ENCODE measurements at regions not wholly inside any gene's neighbourhood (a gene's known extent, or its start where the extent isn't known, plus 50 kb on each side); places are given as distances from the start of the nearest gene placed in this dataset.

DNA sequence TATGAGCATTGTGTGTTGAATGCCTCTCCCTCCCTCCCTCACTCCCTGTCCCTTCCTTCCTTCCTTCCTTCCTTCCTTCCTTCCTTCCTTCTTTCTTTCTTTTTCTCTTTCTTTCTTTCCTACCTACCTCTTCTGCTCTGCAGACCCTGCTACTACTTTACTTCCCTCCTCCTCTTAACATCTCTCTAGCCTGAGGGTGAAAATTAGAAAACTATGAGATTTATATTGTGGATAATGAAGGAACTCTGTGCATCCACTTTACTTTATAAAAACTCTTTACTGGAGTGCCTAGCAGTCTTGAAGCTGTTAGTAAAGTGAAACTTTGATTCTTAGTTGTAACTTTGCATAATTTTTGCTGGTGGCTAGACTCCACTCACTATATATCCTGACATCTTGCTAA, 572.2 kb downstream of the RWDD3 start:
- ChIA-PET CTCF (no interaction called here), POLR2A (no interaction called here)
- Histone ChIP-seq H3K27me3 (ENCODE audit: control insufficient read depth, insufficient read depth, low read length) (no peaks in the 10 kb centered on the region), H3K4me3 (ENCODE audit: low read depth, low read length) (no peak overlapping the region), H3K36me3 (ENCODE audit: control insufficient read depth, insufficient read depth, low read length) (no peaks in the 10 kb centered on the region)
- DNase-seq (ENCODE audit: low read depth): no peak
- TF ChIP-seq, protein P1, sequence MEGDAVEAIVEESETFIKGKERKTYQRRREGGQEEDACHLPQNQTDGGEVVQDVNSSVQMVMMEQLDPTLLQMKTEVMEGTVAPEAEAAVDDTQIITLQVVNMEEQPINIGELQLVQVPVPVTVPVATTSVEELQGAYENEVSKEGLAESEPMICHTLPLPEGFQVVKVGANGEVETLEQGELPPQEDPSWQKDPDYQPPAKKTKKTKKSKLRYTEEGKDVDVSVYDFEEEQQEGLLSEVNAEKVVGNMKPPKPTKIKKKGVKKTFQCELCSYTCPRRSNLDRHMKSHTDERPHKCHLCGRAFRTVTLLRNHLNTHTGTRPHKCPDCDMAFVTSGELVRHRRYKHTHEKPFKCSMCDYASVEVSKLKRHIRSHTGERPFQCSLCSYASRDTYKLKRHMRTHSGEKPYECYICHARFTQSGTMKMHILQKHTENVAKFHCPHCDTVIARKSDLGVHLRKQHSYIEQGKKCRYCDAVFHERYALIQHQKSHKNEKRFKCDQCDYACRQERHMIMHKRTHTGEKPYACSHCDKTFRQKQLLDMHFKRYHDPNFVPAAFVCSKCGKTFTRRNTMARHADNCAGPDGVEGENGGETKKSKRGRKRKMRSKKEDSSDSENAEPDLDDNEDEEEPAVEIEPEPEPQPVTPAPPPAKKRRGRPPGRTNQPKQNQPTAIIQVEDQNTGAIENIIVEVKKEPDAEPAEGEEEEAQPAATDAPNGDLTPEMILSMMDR (IDR thresholded peaks at IDR 0.05; ENCODE audit: insufficient read depth, low read depth, low read length): no peak

DNA sequence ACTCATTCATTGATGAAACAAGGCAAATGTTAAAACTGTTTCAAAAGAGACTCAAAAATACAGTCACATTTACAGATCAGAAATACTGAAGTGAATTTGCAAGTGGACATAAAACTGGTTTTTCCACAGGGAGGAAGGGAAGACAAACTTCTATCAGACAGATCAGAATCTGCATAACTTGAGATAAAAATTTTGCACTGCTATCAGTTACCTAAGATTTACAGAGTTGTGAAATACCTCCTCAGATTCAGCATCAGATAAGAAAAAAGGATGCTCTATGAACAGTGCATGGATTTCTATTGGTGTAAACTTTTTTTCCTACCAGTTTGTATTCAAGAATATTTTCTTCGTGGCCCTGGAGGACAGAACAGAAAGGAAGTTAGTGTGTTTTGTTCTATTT, 575.4 kb downstream of the RWDD3 start:
- H3K4me3 ChIP-seq (ENCODE audit: low read depth, low read length): no peak overlapping the region
- ChIA-PET CTCF (no interaction called here), POLR2A (no interaction called here)
- no peaks in the 10 kb centered on the region for H3K36me3 ChIP-seq (ENCODE audit: control insufficient read depth, insufficient read depth, low read length)
- DNase-seq (ENCODE audit: low read depth): no peak
- no peaks in the 10 kb centered on the region for H3K27me3 ChIP-seq (ENCODE audit: control insufficient read depth, insufficient read depth, low read length)
- TF ChIP-seq, protein P1 (IDR thresholded peaks at IDR 0.05; ENCODE audit: insufficient read depth, low read depth, low read length): no peak

DNA sequence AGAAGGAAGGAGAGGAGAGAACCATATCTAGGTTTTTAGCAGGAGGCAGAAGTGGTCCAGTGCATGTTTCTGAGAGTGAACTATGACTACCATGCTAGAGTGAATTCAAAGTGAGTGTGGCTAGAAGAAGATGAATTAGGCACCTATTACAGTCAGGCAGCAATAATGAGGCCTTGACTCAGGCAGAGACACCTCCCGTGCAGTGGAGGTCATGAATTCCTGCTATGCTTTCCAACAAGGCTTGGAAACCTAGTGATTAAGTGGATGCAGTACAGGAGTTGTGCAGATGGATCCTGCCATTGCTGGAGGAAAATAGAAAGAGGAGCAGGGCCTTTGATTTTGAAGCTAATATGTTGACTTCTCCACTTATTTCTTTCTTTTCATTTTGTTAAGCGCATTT, 581.5 kb downstream of the RWDD3 start:
- no peaks in the 10 kb centered on the region for H3K27me3 ChIP-seq (ENCODE audit: control insufficient read depth, insufficient read depth, low read length)
- DNase-seq (ENCODE audit: low read depth): no peak
- CTCF ChIA-PET: no interaction called here
- no peaks in the 10 kb centered on the region for H3K36me3 ChIP-seq (ENCODE audit: control insufficient read depth, insufficient read depth, low read length)
- POLR2A ChIA-PET: no interaction called here
- H3K4me3 ChIP-seq (ENCODE audit: low read depth, low read length): no peak overlapping the region
- TF ChIP-seq, protein P1 (IDR thresholded peaks at IDR 0.05; ENCODE audit: insufficient read depth, low read depth, low read length): no peak

DNA sequence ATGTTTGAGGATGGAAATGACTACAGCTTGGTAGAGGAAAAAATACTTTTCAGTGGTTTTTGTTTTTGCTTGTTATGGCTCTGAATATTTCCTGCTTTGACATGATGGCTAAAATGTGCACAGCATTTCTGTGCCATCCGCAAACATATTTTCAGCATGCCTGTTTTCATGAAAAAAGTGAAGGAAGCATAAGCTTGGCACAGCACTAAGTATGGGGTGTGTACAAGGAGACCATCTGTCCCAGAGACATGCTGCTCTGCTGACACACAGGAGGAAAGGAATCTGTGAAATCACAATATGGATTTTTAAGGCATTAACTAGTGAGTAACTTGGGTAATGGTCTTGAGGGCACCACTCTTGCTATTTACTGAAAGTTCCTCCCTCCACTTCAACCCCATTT, 595.5 kb downstream of the RWDD3 start:
- ChIA-PET CTCF (interaction anchor here (0.6 kb wide), 1 partner anchor 189 kb away, joined by 3 read pairs; no protein-coding TSS in a partner anchor), POLR2A (no interaction called here)
- Histone ChIP-seq H3K36me3 (ENCODE audit: control insufficient read depth, insufficient read depth, low read length) (no peaks in the 10 kb centered on the region), H3K4me3 (ENCODE audit: low read depth, low read length) (no peak overlapping the region), H3K27me3 (ENCODE audit: control insufficient read depth, insufficient read depth, low read length) (no peaks in the 10 kb centered on the region)
- TF ChIP-seq, protein P1 (IDR thresholded peaks at IDR 0.05; ENCODE audit: insufficient read depth, low read depth, low read length): no peak
- no peak for DNase-seq (ENCODE audit: low read depth)

DNA sequence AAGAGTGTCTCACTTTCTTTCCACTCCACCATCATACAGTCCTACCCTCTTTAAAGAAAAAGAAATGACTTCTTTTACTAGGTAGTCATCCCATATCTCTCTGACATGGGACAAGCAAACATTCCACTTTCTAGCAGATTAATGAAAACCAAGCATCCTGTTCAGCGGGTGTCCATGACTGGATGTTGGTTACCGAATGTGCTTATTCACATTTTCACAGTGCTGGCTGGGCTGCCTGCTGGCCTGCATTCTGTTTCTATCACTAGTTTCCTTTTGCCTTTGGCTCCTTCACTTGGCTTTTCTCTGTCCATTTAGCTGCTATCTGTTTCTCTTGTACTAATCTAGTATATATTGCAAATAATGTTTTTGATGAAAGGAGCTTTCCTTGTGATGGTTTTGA, 598.4 kb downstream of the RWDD3 start:
- no peaks in the 10 kb centered on the region for H3K27me3 ChIP-seq (ENCODE audit: control insufficient read depth, insufficient read depth, low read length)
- TF ChIP-seq, protein P1 (IDR thresholded peaks at IDR 0.05; ENCODE audit: insufficient read depth, low read depth, low read length): no peak
- POLR2A ChIA-PET: no interaction called here
- H3K4me3 ChIP-seq (ENCODE audit: low read depth, low read length): no peak overlapping the region
- H3K36me3 ChIP-seq (ENCODE audit: control insufficient read depth, insufficient read depth, low read length): no peaks in the 10 kb centered on the region
- DNase-seq (ENCODE audit: low read depth): no peak
- CTCF ChIA-PET: no interaction called here

Measured in BJ (cell line).